ENCODE measurements at regions not wholly inside any gene's neighbourhood (a gene's known extent, or its start where the extent isn't known, plus 50 kb on each side); places are given as distances from the start of the nearest gene placed in this dataset.

DNA sequence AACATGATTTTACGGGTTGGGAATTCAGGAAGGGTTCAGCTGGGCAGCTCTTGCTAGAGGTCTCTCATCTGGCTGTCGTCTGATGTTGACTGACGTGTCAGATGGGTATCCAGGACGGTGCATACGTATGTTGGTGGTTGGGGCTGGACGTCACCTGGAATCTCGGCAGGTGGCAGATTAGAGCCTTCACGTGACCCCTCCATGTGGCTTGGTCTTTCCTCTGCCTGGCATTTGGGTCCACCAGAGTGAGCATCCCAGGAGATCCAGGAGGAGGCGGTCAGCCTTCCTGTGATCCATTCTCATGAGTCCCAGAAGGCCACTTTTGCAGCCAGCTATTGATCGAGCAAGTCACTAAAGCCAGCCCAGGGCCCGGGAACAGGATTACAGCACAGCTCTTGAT lies 202.7 kb downstream of the FOXL1 start:
- Histone ChIP-seq H3K9me3 (ENCODE audit: insufficient read depth, low read length) (no peaks in the 10 kb centered on the region), H3K79me2 (ENCODE audit: low read length) (no peaks in the 10 kb centered on the region), H4K20me1 (ENCODE audit: insufficient read depth, low read length) (no peaks in the 10 kb centered on the region), H3K4me2 (ENCODE audit: low read length) (no peak overlapping the region), H3K36me3 (replicated peaks; ENCODE audit: low read depth, low read length) (no peaks in the 10 kb centered on the region), H3K4me1 (ENCODE audit: low read length) (no peaks in the 10 kb centered on the region), H3K27ac (ENCODE audit: low read length) (no peak overlapping the region), H3K4me3 (ENCODE audit: low read length) (no peak overlapping the region), H3K27me3 (ENCODE audit: low read depth, low read length) (0 out of 2 replicates have a peak, but pooled peaks cover 5% of the 10 kb centered on the region), H3K9ac (ENCODE audit: low read length) (no peak overlapping the region), H2AFZ (ENCODE audit: low read depth, low read length) (no peak overlapping the region)
- TF ChIP-seq EZH2phosphoT487 (IDR thresholded peaks at IDR 0.05; ENCODE audit: low read depth) = no peak
- no peak for TF ChIP-seq CTCF (IDR thresholded peaks at IDR 0.05; ENCODE audit: low read depth, low read length)

GRCh38 chr16:86783636-86784626 lies 205.6 kb downstream of the FOXL1 start:
- H3K27ac ChIP-seq (ENCODE audit: low read length) = no peak overlapping the region
- H4K20me1 ChIP-seq (ENCODE audit: insufficient read depth, low read length) = no peaks in the 10 kb centered on the region
- H3K4me1 ChIP-seq (ENCODE audit: low read length) = no peaks in the 10 kb centered on the region
- no peaks in the 10 kb centered on the region for H3K79me2 ChIP-seq (ENCODE audit: low read length)
- no peak overlapping the region for H2AFZ ChIP-seq (ENCODE audit: low read depth, low read length)
- H3K4me2 ChIP-seq (ENCODE audit: low read length) = no peak overlapping the region
- H3K9ac ChIP-seq (ENCODE audit: low read length) = no peak overlapping the region
- H3K36me3 ChIP-seq (replicated peaks; ENCODE audit: low read depth, low read length) = no peaks in the 10 kb centered on the region
- TF ChIP-seq EZH2phosphoT487 (IDR thresholded peaks at IDR 0.05; ENCODE audit: low read depth) (no peak), CTCF (IDR thresholded peaks at IDR 0.05; ENCODE audit: low read depth, low read length) (no peak)
- H3K9me3 ChIP-seq (ENCODE audit: insufficient read depth, low read length) = no peaks in the 10 kb centered on the region
- no peak overlapping the region for H3K4me3 ChIP-seq (ENCODE audit: low read length)
- peaks cover 5% of the 10 kb centered on the region; the same call in 1 of the 2 replicates for H3K27me3 ChIP-seq (ENCODE audit: low read depth, low read length)

GRCh38 chr16:86786338-86786737 lies 208.0 kb downstream of the FOXL1 start:
- Histone ChIP-seq H3K4me2 (ENCODE audit: low read length) (no peak overlapping the region), H2AFZ (ENCODE audit: low read depth, low read length) (no peak overlapping the region), H3K36me3 (replicated peaks; ENCODE audit: low read depth, low read length) (no peaks in the 10 kb centered on the region), H3K4me1 (ENCODE audit: low read length) (no peaks in the 10 kb centered on the region), H3K9ac (ENCODE audit: low read length) (no peak overlapping the region), H3K27ac (ENCODE audit: low read length) (no peak overlapping the region), H3K27me3 (ENCODE audit: low read depth, low read length) (peaks cover 5% of the 10 kb centered on the region; the same call in 1 of the 2 replicates), H3K9me3 (ENCODE audit: insufficient read depth, low read length) (no peaks in the 10 kb centered on the region), H3K4me3 (ENCODE audit: low read length) (no peak overlapping the region), H4K20me1 (ENCODE audit: insufficient read depth, low read length) (no peaks in the 10 kb centered on the region), H3K79me2 (ENCODE audit: low read length) (no peaks in the 10 kb centered on the region)
- no peak for TF ChIP-seq CTCF (IDR thresholded peaks at IDR 0.05; ENCODE audit: low read depth, low read length)
- no peak for TF ChIP-seq EZH2phosphoT487 (IDR thresholded peaks at IDR 0.05; ENCODE audit: low read depth)

GRCh38 chr16:86786994-86787393 lies 208.6 kb downstream of the FOXL1 start:
- Histone ChIP-seq H3K36me3 (replicated peaks; ENCODE audit: low read depth, low read length) (no peaks in the 10 kb centered on the region), H3K4me1 (ENCODE audit: low read length) (no peaks in the 10 kb centered on the region), H3K9me3 (ENCODE audit: insufficient read depth, low read length) (no peaks in the 10 kb centered on the region), H3K27ac (ENCODE audit: low read length) (no peak overlapping the region), H3K9ac (ENCODE audit: low read length) (no peak overlapping the region), H3K4me3 (ENCODE audit: low read length) (no peak overlapping the region), H4K20me1 (ENCODE audit: insufficient read depth, low read length) (no peaks in the 10 kb centered on the region), H3K4me2 (ENCODE audit: low read length) (no peak overlapping the region), H3K79me2 (ENCODE audit: low read length) (no peaks in the 10 kb centered on the region), H2AFZ (ENCODE audit: low read depth, low read length) (no peak overlapping the region), H3K27me3 (ENCODE audit: low read depth, low read length) (peaks cover 5% of the 10 kb centered on the region; the same call in 1 of the 2 replicates)
- TF ChIP-seq EZH2phosphoT487 (IDR thresholded peaks at IDR 0.05; ENCODE audit: low read depth) (no peak), CTCF (IDR thresholded peaks at IDR 0.05; ENCODE audit: low read depth, low read length) (no peak)
